AG04450 (cell line): ENCODE measurements at regions not wholly inside any gene's neighbourhood (a gene's known extent, or its start where the extent isn't known, plus 50 kb on each side); places are given as distances from the start of the nearest gene placed in this dataset.
A peak's percentile ranks its signal among the peaks of the same experiment; 100 is the strongest.

Experiments used
- CTCF ChIA-PET: fragments of 300-600, 350-600 bp; formaldehyde crosslinking; extraction: SDS; loops from one replicate; lab custom pipeline; 2022; ENCODE audit warnings: antibody characterized with exemption, inconsistent platforms; lab: Charles Lee
- POLR2A ChIA-PET: fragments of 350-600 bp; formaldehyde crosslinking; extraction: SDS; loops from one replicate; lab custom pipeline; 2021; ENCODE audit warnings: antibody characterized with exemption, inconsistent platforms; lab: Yijun Ruan, JAX
- DNase-seq: peaks from one replicate; pipeline ENCODE4 v3.0.0-alpha.2; 2011; ENCODE audit warnings: low read depth, low spot score
- H3K27ac ChIP-seq: one replicate; pipeline ENCODE4 v1.5.1; 2012; ENCODE audit warnings: low read depth, low read length, control low read depth
- H3K27me3 ChIP-seq: one replicate; pipeline ENCODE4 v1.6.0; 2012; ENCODE audit warnings: low read length; ENCODE audit not compliant: control insufficient read depth, insufficient read depth
- H3K4me3 ChIP-seq: 2 replicates; pipeline ENCODE4 v1.5.1; 2011; ENCODE audit warnings: mild to moderate bottlenecking, low read depth, low read length, control low read depth
- H3K9me3 ChIP-seq: 2 replicates; pipeline ENCODE4 v1.5.1; 2012; ENCODE audit warnings: low read length; ENCODE audit not compliant: control insufficient read depth, insufficient read depth
- TF ChIP-seq, protein P1 (sequence below): IDR thresholded peaks from 2 replicates; pipeline ENCODE4 v1.5.1; 2011; ENCODE audit warnings: low read depth, low read length, control low read depth, inconsistent platforms

DNA sequence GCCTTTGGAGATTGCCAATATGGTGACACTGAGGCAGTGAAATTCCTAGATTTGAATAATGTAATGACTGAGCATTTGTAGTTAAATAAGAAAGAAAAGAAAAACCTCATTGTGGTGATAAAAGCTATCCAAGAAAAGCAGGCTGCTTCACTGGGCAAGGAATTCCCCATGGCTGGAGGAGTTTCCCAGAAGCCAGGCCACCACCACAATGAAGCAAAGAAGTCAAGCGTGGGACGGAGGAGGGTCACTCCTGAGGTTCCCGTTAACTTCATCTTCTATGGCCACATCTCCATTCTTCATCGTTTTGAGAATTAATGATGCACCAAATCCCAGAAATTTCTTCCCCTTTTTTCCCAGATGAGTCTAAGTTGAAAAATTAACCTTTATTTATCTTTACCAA, 185.8 kb upstream of the BCL6 start:
- Histone ChIP-seq H3K27ac (no peak overlapping the region), H3K27me3 (no peaks in the 10 kb centered on the region), H3K4me3 (no peak overlapping the region), H3K9me3 (peaks cover 3% of the 10 kb centered on the region; the same call in 1 of the 2 replicates)
- no peak for DNase-seq
- ChIA-PET CTCF (no interaction called here), POLR2A (no interaction called here)
- TF ChIP-seq, protein P1, sequence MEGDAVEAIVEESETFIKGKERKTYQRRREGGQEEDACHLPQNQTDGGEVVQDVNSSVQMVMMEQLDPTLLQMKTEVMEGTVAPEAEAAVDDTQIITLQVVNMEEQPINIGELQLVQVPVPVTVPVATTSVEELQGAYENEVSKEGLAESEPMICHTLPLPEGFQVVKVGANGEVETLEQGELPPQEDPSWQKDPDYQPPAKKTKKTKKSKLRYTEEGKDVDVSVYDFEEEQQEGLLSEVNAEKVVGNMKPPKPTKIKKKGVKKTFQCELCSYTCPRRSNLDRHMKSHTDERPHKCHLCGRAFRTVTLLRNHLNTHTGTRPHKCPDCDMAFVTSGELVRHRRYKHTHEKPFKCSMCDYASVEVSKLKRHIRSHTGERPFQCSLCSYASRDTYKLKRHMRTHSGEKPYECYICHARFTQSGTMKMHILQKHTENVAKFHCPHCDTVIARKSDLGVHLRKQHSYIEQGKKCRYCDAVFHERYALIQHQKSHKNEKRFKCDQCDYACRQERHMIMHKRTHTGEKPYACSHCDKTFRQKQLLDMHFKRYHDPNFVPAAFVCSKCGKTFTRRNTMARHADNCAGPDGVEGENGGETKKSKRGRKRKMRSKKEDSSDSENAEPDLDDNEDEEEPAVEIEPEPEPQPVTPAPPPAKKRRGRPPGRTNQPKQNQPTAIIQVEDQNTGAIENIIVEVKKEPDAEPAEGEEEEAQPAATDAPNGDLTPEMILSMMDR = no peak

DNA sequence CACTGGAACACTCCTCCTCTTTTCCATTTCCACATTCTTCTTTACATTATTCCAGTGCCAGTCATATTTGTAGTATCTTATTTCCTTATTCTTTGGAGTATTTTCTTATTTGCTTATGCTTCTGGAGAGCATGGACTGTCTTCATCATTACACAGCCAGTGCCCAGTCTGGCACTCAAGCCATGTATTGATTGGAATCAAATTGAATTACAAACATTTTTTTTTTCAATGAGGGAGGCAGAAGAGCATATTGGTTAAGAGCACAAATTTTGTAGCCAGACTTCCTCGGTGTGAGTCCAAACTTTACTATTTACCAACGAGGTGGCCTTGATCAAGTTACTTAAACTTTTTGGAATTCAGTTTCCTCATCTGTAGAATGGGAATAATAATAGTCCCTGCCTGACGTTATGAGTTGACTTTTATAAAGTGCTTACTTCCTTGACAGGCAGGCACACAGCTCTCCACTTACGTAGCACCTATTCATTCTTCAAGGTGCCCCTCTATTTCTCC, 186.6 kb upstream of the BCL6 start:
- Histone ChIP-seq H3K27ac (no peak overlapping the region), H3K9me3 (peaks cover 3% of the 10 kb centered on the region; the same call in 1 of the 2 replicates), H3K27me3 (no peaks in the 10 kb centered on the region), H3K4me3 (no peak overlapping the region)
- no peak for DNase-seq
- TF ChIP-seq, protein P1 = no peak
- POLR2A ChIA-PET = no interaction called here
- CTCF ChIA-PET = no interaction called here

DNA sequence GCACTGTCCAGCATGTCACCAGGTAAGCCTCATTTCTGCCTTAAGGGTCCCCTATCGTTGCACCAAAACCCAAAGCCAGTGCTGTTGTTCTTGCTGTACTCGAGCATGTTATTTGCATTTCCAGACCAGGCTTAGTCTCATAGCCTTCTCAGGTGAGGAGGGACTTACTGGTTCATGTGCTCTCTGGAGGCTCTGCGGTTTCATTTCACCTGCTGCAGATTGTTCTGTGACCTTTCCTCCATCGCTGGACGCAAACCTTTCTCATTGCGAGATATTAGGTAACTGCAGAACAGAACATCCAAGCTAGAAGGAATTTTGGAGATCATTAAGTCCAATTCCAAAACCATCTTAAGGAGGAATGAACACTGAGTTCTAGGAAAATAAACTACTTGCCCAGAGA, 187.3 kb upstream of the BCL6 start:
- no peak for DNase-seq
- Histone ChIP-seq H3K27me3 (no peaks in the 10 kb centered on the region), H3K4me3 (no peak overlapping the region), H3K27ac (no peak overlapping the region), H3K9me3 (peaks cover 3% of the 10 kb centered on the region; the same call in 1 of the 2 replicates)
- POLR2A ChIA-PET = no interaction called here
- TF ChIP-seq, protein P1 = no peak
- CTCF ChIA-PET = no interaction called here

DNA sequence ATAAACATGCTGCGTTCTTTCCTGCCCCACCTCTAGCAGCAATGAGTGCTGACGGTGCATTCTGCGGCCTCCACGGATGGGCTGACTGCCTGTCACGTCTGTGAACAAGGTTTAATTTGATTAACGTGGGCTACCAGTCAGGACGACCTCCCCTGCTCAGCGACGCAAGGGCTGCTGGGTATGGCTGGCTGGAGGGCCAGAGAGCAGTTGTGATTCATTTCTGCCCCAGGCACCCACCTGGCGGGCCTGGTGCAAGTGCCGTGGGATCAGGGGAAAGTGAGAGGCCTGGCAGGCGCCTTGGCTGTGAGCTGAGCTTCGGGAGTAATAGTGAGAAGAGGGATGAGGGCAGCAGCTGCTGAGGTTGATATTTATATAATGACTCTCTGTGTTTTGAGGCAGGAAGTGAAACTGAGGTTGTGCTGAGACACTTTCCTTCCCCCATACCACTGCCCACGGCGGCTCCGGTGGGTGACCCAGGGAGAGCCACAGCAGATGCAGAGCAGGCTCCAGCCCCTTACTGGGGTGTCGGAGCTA, 190.4 kb upstream of the BCL6 start:
- H3K27me3 ChIP-seq = no peaks in the 10 kb centered on the region
- no peak overlapping the region for H3K4me3 ChIP-seq
- peaks cover 3% of the 10 kb centered on the region; the same call in 1 of the 2 replicates for H3K9me3 ChIP-seq
- TF ChIP-seq, protein P1 = no peak
- H3K27ac ChIP-seq = peak overlapping the region; percentile 47
- ChIA-PET POLR2A (no interaction called here), CTCF (no interaction called here)
- no peak for DNase-seq

DNA sequence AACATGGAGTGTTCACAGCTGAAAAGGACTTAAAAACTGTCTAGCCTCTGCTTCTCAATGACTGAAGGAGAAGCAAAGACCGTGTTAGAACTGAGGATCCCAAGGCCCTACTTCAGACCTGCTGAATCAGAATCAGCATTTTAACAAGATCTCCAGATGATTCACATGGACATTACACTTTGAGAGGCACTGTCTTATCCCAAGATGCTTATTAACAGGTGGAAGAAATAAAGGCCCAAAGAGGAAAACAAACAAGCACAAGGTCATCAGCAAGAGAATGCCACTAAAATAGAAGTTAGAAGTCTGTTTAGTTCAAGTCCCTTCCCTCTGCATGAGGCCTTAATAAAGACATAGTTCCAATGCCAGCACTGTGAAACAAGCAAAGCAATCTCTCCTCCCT, 191.4 kb upstream of the BCL6 start:
- H3K27ac ChIP-seq = no peak overlapping the region
- TF ChIP-seq, protein P1 = no peak
- no peak for DNase-seq
- H3K9me3 ChIP-seq = peaks cover 3% of the 10 kb centered on the region; the same call in 1 of the 2 replicates
- H3K4me3 ChIP-seq = no peak overlapping the region
- ChIA-PET CTCF (no interaction called here), POLR2A (no interaction called here)
- no peaks in the 10 kb centered on the region for H3K27me3 ChIP-seq
